ENCODE measurements at regions not wholly inside any gene's neighbourhood (a gene's known extent, or its start where the extent isn't known, plus 50 kb on each side); places are given as distances from the start of the nearest gene placed in this dataset.

- Histone ChIP-seq H3K36me3 (ENCODE audit: control insufficient read depth in 4 of 4, insufficient read depth in 3 of 4, low read depth in 1 of 4, low read length in 3 of 4) (no peaks in the 10 kb centered on the region), H3K4me3 (ENCODE audit: low read depth in 1 of 3, low read length in 3 of 3) (no peak overlapping the region), H3K9ac (ENCODE audit: low read depth in 1 of 2, low read length in 2 of 2) (no peak overlapping the region), H3K27ac (ENCODE audit: low read depth in 1 of 2, low read length in 2 of 2) (no peak overlapping the region), H3K4me1 (ENCODE audit: control insufficient read depth in 4 of 4, insufficient read depth in 4 of 4, low read length in 3 of 4) (no peaks in the 10 kb centered on the region), H3K27me3 (ENCODE audit: control insufficient read depth in 4 of 4, insufficient read depth in 4 of 4, low read length in 3 of 4) (no peaks in the 10 kb centered on the region), H3K9me3 (ENCODE audit: control insufficient read depth in 4 of 4, low read length in 3 of 4) (peaks cover 0 to 3% (median 0%) of the 10 kb centered on the region in 4 donors)
- TF ChIP-seq MAX (IDR thresholded peaks at IDR 0.05) (no peak), ZBTB33 (IDR thresholded peaks at IDR 0.05) (no peak), GABPA (IDR thresholded peaks at IDR 0.05 in 1 of 2, conservative IDR thresholded peaks at IDR 0.05 in 1 of 2) (no peak), CTCF (IDR thresholded peaks at IDR 0.05; ENCODE audit: low read depth, low read length, missing input control) (no peak), HNF4G (IDR thresholded peaks at IDR 0.05) (no peak), YY1 (IDR thresholded peaks at IDR 0.05) (no peak), RXRA (IDR thresholded peaks at IDR 0.05) (no peak)
- DNase-seq (ENCODE audit: low spot score): no peak
Measured at GRCh38 chr13:83677985-83678384, 204.3 kb downstream of the SLITRK1 start.

- H3K27me3 ChIP-seq (ENCODE audit: control insufficient read depth in 4 of 4, insufficient read depth in 4 of 4, low read length in 3 of 4): peaks cover 0 to 3% (median 0%) of the 10 kb centered on the region in 4 donors
- H3K36me3 ChIP-seq (ENCODE audit: control insufficient read depth in 4 of 4, insufficient read depth in 3 of 4, low read depth in 1 of 4, low read length in 3 of 4): no peaks in the 10 kb centered on the region
- peaks cover 0 to 3% (median 0%) of the 10 kb centered on the region in 4 donors for H3K9me3 ChIP-seq (ENCODE audit: control insufficient read depth in 4 of 4, low read length in 3 of 4)
- DNase-seq (ENCODE audit: low spot score): no peak
- WGBS: 69% methylated on average over 2 of the region's 2 CpGs
- no peak overlapping the region for H3K27ac ChIP-seq (ENCODE audit: low read depth in 1 of 2, low read length in 2 of 2)
- TF ChIP-seq ZBTB33 (IDR thresholded peaks at IDR 0.05) (no peak), GABPA (IDR thresholded peaks at IDR 0.05 in 1 of 2, conservative IDR thresholded peaks at IDR 0.05 in 1 of 2) (no peak), JUND (IDR thresholded peaks at IDR 0.05) (no peak), TAF1 (conservative IDR thresholded peaks at IDR 0.05) (no peak), FOXA1 (IDR thresholded peaks at IDR 0.05) (no peak), ATF3 (IDR thresholded peaks at IDR 0.05) (no peak), NR2F2 (IDR thresholded peaks at IDR 0.05) (no peak)
- H3K9ac ChIP-seq (ENCODE audit: low read depth in 1 of 2, low read length in 2 of 2): no peak overlapping the region
- no peaks in the 10 kb centered on the region for H3K4me1 ChIP-seq (ENCODE audit: control insufficient read depth in 4 of 4, insufficient read depth in 4 of 4, low read length in 3 of 4)
- H3K4me3 ChIP-seq (ENCODE audit: low read depth in 1 of 3, low read length in 3 of 3): no peak overlapping the region
Measured at GRCh38 chr13:83672612-83673011, 209.7 kb downstream of the SLITRK1 start.
